Epidermal melanocyte (primary cell): ENCODE measurements at regions not wholly inside any gene's neighbourhood (a gene's known extent, or its start where the extent isn't known, plus 50 kb on each side); places are given as distances from the start of the nearest gene placed in this dataset.
"Not testable (repeated sequence)": the region's sequence is repeated elsewhere in the genome, so short reads cannot be mapped to it uniquely, and the experiment has no call there.

Experiments used
- DNase-seq: peaks from one replicate; pipeline ENCODE4 v3.0.0; 2011; ENCODE audit warnings: low spot score; ENCODE audit not compliant: insufficient read length

- no peak for DNase-seq
These were observed 129.3 kb downstream of the LNPK start for GRCh38 chr2:175872721-175873120.

GRCh38 chr2:175872005-175872348 lies 130.1 kb downstream of the LNPK start:
- no peak for DNase-seq

- DNase-seq = no peak
These were observed 130.6 kb downstream of the LNPK start for GRCh38 chr2:175871331-175872004.

- DNase-seq = no peak
These were observed 136.4 kb downstream of the LNPK start for GRCh38 chr2:175865716-175866115.

- no peak for DNase-seq
These were observed 137.8 kb downstream of the LNPK start for GRCh38 chr2:175864137-175864850.

- DNase-seq = no peak
These were observed 140.1 kb downstream of the LNPK start for GRCh38 chr2:175861958-175862357.

GRCh38 chr2:175855794-175856453 lies 146.1 kb downstream of the LNPK start:
- DNase-seq = no peak

- no peak for DNase-seq
These were observed 146.8 kb downstream of the LNPK start for GRCh38 chr2:175855236-175855635.

GRCh38 chr2:175854665-175855064 lies 147.4 kb downstream of the LNPK start:
- peak; percentile 47 for DNase-seq

GRCh38 chr2:175854129-175854528 lies 147.9 kb downstream of the LNPK start:
- no peak for DNase-seq

GRCh38 chr2:175853616-175853890 lies 148.5 kb downstream of the LNPK start:
- DNase-seq = no peak

GRCh38 chr2:175852879-175853615 lies 149.0 kb downstream of the LNPK start:
- no peak for DNase-seq

- no peak for DNase-seq
These were observed 154.9 kb downstream of the LNPK start for GRCh38 chr2:175847128-175847527.

GRCh38 chr2:175844169-175844568 lies 157.9 kb downstream of the LNPK start:
- no peak for DNase-seq

- no peak for DNase-seq
These were observed 158.4 kb downstream of the LNPK start for GRCh38 chr2:175843625-175844024.

- DNase-seq = no peak
These were observed 159.1 kb downstream of the LNPK start for GRCh38 chr2:175842996-175843395.

- not testable (repeated sequence) for DNase-seq
These were observed 161.3 kb downstream of the LNPK start for GRCh38 chr2:175840765-175841164.

GRCh38 chr2:175840256-175840655 lies 161.8 kb downstream of the LNPK start:
- no peak for DNase-seq

- DNase-seq = no peak
These were observed 163.1 kb downstream of the LNPK start for GRCh38 chr2:175838979-175839378.

- no peak for DNase-seq
These were observed 165.0 kb downstream of the LNPK start for GRCh38 chr2:175837046-175837445.

GRCh38 chr2:175836361-175836760 lies 165.7 kb downstream of the LNPK start:
- no peak for DNase-seq

GRCh38 chr2:175834477-175834876 lies 167.6 kb downstream of the LNPK start:
- DNase-seq = no peak
